NCI-H2029 (cell line): ENCODE measurements at regions not wholly inside any gene's neighbourhood (a gene's known extent, or its start where the extent isn't known, plus 50 kb on each side); places are given as distances from the start of the nearest gene placed in this dataset.
A peak's percentile ranks its signal among the peaks of the same experiment; 100 is the strongest.
"Not testable (repeated sequence)": the region's sequence is repeated elsewhere in the genome, so short reads cannot be mapped to it uniquely, and the experiment has no call there.

Experiments used
- DNase-seq: peaks from one replicate; lab custom pipeline; 2025; lab: John Stamatoyannopoulos, UW

DNA sequence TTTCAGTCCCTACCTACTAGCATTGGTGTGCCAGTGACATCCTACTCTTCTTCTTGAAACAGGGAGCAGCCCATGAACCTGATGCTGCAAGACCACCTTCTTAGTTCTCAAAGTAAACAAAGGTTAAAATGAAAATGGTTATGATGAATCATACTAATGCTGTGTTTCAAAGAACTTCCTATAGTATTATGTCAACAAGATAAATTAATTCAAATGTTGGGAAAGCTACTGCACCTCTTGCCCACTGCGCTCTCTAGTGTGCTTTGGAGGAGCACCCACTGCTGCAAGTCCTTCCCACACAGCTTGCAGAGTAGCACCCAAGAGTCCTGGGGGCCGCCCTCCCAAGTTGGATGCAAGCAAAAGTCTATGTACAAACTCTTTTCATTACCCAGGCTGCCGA, 81.1 kb downstream of the CD200R1L start:
- no peak for DNase-seq

GRCh38 chr3:112763258-112763657, 83.4 kb downstream of the CD200R1L start:
- no peak for DNase-seq

DNA sequence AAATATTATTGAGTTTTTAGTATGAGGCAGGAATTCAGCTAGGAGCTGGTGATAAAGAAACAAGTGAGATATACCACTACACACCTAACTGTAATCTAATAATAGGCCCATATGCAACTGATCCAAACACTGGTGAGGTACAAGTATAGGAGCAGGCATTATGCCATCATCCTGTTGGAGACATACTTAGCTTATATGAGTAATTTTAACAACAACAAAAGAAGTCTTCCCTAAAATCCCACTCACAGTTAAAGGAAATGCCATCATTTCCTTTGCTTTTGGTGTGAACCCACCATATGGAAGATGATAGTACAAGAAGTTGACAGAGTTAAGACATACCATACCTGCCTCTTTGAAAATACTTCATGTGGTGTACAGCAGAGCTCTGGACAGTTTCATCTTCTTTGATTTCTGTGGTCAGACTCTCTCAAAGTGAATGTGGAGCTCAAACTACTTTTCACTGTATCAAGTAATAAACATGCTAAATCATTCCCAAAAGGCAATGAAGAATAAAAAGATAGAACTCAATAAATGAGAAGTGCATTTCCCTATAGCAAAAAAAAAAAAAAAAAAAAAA, 85.5 kb downstream of the CD200R1L start:
- DNase-seq: no peak

DNA sequence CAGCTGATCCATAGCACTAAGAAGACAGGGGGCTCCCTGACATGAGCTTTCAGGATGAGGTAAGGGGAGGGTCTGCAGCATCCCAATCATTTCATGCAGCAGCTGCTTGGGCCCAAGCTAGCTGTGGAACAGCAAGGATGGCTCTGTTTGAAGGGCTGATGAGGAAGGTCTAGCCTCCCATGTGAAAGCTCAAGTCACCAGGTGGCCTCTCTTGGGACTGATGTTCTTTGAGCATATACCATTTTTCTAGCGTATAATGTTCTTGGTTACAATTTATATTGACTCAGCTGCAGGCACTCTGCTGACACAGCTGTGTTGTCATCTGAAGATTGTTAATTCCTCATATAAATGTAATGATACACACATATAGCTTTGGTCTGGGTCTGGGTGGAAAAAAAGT, 87.0 kb downstream of the CD200R1L start:
- DNase-seq: peak; percentile 29

GRCh38 chr3:112759210-112759609, 87.5 kb downstream of the CD200R1L start:
- peak; percentile 6 for DNase-seq

DNA sequence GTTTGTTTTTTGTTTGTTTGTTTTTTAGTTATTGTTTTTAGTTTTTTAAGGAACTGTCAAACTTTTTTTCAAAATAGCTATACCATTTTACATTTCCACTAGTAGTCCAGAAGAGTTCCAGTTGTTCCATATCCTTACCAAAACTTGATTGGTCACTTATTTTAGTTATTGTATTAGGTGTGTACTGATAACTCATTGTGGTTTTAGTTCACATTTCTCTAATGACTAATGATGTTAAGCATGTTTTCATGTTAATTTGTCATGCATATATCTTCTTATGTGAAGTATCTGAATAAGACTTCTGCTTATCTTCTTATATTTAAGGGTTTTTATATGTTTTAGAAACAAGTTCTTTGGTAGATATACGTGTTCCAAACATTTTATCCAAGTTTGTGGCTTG, 89.5 kb downstream of the CD200R1L start:
- no peak for DNase-seq

- DNase-seq: no peak
Observed at GRCh38 chr3:112755845-112756613, 90.6 kb downstream of the CD200R1L start.

DNA sequence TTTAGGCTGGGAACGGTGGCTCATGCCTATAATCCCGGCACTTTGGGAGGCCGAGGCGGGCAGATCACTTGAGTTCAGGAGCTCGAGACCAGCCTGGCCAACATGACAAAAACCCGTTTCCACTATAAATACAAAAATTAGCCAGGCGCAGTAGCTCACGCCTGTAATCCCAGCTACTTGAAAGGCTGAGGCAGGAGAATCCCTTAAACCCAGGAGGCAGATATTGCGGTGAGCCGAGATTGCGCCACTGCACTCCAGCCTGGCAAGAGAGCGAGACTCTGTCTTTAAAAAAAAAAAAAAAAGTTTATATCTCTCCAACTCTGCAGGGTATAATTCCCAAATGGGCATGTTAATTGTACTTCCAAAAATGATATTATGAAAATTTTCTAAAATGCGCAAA, 91.6 kb downstream of the CD200R1L start:
- DNase-seq: not testable (repeated sequence)

- DNase-seq: peak; percentile 52
Observed at GRCh38 chr3:112751564-112752512, 94.8 kb downstream of the CD200R1L start.

- DNase-seq: no peak
Observed at GRCh38 chr3:112751061-112751460, 95.6 kb downstream of the CD200R1L start.

GRCh38 chr3:112747624-112748023, 99.0 kb downstream of the CD200R1L start:
- no peak for DNase-seq

GRCh38 chr3:112746675-112747280, 99.9 kb downstream of the CD200R1L start:
- no peak for DNase-seq

GRCh38 chr3:112745567-112746248, 101.0 kb downstream of the CD200R1L start:
- DNase-seq: no peak

- DNase-seq: no peak
Observed at GRCh38 chr3:112744825-112745566, 101.7 kb downstream of the CD200R1L start.

GRCh38 chr3:112744106-112744505, 102.6 kb downstream of the CD200R1L start:
- no peak for DNase-seq

GRCh38 chr3:112742934-112743333, 102.0 kb upstream of the CCDC80 start:
- no peak for DNase-seq

- DNase-seq: no peak
Observed at GRCh38 chr3:112741983-112742382, 101.0 kb upstream of the CCDC80 start.

GRCh38 chr3:112740835-112741234, 99.9 kb upstream of the CCDC80 start:
- no peak for DNase-seq

GRCh38 chr3:112739252-112739965, 98.5 kb upstream of the CCDC80 start:
- no peak for DNase-seq

DNA sequence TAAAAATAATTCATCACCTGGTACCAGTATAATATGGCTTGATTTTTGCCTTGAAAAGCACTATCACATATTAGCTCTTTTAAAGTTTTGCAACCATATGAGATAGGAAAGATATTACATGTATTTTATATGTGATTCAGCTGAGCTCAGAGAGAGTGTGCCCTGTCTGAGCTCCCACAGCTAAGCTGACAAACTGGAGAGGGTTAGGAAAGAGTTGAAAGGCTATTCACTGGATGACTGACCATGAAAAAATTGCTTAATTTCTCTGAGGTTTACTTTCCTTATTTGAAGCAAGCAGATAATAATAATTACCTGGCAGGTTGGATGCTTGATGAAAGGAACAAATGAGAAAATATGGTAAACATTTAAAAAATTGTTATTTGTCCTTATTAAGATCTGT, 97.4 kb upstream of the CCDC80 start:
- no peak for DNase-seq
